ENCODE measurements at regions not wholly inside any gene's neighbourhood (a gene's known extent, or its start where the extent isn't known, plus 50 kb on each side); places are given as distances from the start of the nearest gene placed in this dataset.

DNA sequence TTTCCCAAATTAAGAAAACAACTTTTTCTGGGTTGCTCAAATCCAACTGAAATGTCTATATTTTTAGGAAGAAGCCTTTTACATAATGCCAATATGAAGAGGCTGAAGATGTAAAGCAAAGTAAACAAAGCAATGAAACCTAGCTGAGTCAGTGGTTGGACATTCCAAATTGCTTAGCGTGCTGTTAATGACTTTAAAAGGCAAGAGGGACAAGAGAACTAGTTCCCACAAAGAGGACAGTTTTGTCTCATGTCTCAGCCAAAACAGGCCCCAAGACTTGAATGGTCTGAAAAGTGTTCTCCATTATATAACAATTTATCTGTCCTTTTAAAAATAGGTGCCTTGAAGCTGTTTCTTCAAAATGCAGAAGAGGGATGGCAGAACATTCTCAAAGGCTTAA lies 407.0 kb downstream of the ENC1 start:
- peak overlapping the region; percentile 37 for H3K4me2 ChIP-seq (ENCODE audit: low read length)
- intact Hi-C loops (cut with micrococcal nuclease): no loop called here

DNA sequence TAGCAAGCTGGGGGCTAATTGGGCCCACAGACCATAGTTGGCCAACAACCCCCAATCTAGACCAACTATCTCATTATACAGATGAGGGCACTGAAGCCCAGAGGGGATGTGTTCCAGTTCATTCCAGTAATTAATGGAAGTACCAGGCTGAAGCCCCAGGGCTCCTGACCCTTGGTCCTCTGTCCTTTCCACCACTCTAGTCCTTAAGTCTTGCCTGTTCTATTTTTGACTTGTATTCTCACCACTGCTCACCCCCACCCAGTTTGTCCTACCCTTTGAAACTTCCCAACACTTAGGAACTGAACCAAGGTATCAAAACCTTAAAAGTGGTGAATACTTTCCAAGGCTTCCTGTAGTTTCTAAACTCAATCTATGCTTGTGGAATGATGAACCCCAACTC lies 407.4 kb downstream of the ENC1 start:
- ATAC-seq: no peak
- Histone ChIP-seq H3K4me1 (ENCODE audit: control insufficient read depth in 1 of 2, insufficient read depth in 2 of 2, low read length in 2 of 2) (peaks cover 0 to 28% of the 10 kb centered on the region in 2 experiments; a peak in 2 of 4 replicates), H3K9me3 (ENCODE audit: control insufficient read depth in 1 of 2, insufficient read depth in 1 of 2, low read depth in 1 of 2, low read length in 2 of 2) (no peaks in the 10 kb centered on the region), H2AFZ (ENCODE audit: low read depth, low read length, poor library complexity, severe bottlenecking) (peak overlapping the region; percentile 59), H3K27me3 (ENCODE audit: insufficient read depth, low read length) (no peaks in the 10 kb centered on the region), H4K20me1 (ENCODE audit: insufficient read depth) (no peaks in the 10 kb centered on the region), H3K4me2 (ENCODE audit: low read length) (peak overlapping the region; percentile 37), H3K27ac (ENCODE audit: low read depth, low read length) (no peak overlapping the region), H3K4me3 (replicated peaks in 1 of 2; ENCODE audit: low read depth in 1 of 2, low read length in 2 of 2) (no peak overlapping the region), H3K79me2 (ENCODE audit: insufficient read depth, low read length) (no peaks in the 10 kb centered on the region), H3K36me3 (ENCODE audit: control insufficient read depth in 1 of 2, insufficient read depth in 2 of 2, low read length in 2 of 2) (no peaks in the 10 kb centered on the region), H3K9ac (ENCODE audit: low read length) (no peak overlapping the region), H3K9me2 (ENCODE audit: insufficient read depth) (no peaks in the 10 kb centered on the region)
- ChIA-PET POLR2A (no interaction called here), CTCF (interaction anchor here (1.0 kb wide), 1 partner anchor 21 kb away, joined by 3 read pairs; no protein-coding TSS in a partner anchor), RAD21 (ENCODE audit: low non-redundant PET in 1 of 2, low total read pairs in 2 of 2, uncharacterized antibody in 2 of 2, unreplicated experiment in 2 of 2) (no interaction called here)
- BruUV-seq (replicated peaks): no TSS peak
- intact Hi-C loops (cut with micrococcal nuclease): no loop called here
- no peak for DNase-seq (ENCODE audit: low read depth, low spot score)
- TF ChIP-seq EZH2 (IDR thresholded peaks at IDR 0.05): no peak
- no peak for TF ChIP-seq YY1 (IDR thresholded peaks at IDR 0.05; ENCODE audit: extremely low read depth, insufficient replicate concordance, low read depth, low read length)
- TF ChIP-seq EGR1 (IDR thresholded peaks at IDR 0.05; ENCODE audit: low read depth): no peak
- TF ChIP-seq SP1 (IDR thresholded peaks at IDR 0.05; ENCODE audit: low read depth): no peak
- TF ChIP-seq, protein P1, sequence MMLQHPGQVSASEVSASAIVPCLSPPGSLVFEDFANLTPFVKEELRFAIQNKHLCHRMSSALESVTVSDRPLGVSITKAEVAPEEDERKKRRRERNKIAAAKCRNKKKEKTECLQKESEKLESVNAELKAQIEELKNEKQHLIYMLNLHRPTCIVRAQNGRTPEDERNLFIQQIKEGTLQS (IDR thresholded peaks at IDR 0.05): no peak
- no peak for TF ChIP-seq POLR2A (IDR thresholded peaks at IDR 0.05; ENCODE audit: borderline replicate concordance, extremely low read depth, insufficient read depth, insufficient read length)
- TF ChIP-seq POLR2AphosphoS5 (IDR thresholded peaks at IDR 0.05; ENCODE audit: low read depth, low read length): no peak
- no peak for TF ChIP-seq SIN3A (IDR thresholded peaks at IDR 0.05; ENCODE audit: low read depth)
- TF ChIP-seq, protein P2, sequence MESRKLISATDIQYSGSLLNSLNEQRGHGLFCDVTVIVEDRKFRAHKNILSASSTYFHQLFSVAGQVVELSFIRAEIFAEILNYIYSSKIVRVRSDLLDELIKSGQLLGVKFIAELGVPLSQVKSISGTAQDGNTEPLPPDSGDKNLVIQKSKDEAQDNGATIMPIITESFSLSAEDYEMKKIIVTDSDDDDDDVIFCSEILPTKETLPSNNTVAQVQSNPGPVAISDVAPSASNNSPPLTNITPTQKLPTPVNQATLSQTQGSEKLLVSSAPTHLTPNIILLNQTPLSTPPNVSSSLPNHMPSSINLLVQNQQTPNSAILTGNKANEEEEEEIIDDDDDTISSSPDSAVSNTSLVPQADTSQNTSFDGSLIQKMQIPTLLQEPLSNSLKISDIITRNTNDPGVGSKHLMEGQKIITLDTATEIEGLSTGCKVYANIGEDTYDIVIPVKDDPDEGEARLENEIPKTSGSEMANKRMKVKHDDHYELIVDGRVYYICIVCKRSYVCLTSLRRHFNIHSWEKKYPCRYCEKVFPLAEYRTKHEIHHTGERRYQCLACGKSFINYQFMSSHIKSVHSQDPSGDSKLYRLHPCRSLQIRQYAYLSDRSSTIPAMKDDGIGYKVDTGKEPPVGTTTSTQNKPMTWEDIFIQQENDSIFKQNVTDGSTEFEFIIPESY (IDR thresholded peaks at IDR 0.05; ENCODE audit: extremely low read depth, insufficient replicate concordance, low read length): no peak
- TF ChIP-seq TCF7L2 (IDR thresholded peaks at IDR 0.05; ENCODE audit: borderline replicate concordance, extremely low read depth, insufficient read depth, insufficient read length): no peak
- TF ChIP-seq SRF (IDR thresholded peaks at IDR 0.05; ENCODE audit: low read depth): no peak
- TF ChIP-seq, protein P3, sequence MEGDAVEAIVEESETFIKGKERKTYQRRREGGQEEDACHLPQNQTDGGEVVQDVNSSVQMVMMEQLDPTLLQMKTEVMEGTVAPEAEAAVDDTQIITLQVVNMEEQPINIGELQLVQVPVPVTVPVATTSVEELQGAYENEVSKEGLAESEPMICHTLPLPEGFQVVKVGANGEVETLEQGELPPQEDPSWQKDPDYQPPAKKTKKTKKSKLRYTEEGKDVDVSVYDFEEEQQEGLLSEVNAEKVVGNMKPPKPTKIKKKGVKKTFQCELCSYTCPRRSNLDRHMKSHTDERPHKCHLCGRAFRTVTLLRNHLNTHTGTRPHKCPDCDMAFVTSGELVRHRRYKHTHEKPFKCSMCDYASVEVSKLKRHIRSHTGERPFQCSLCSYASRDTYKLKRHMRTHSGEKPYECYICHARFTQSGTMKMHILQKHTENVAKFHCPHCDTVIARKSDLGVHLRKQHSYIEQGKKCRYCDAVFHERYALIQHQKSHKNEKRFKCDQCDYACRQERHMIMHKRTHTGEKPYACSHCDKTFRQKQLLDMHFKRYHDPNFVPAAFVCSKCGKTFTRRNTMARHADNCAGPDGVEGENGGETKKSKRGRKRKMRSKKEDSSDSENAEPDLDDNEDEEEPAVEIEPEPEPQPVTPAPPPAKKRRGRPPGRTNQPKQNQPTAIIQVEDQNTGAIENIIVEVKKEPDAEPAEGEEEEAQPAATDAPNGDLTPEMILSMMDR (IDR thresholded peaks at IDR 0.05 in 2 of 3, conservative IDR thresholded peaks at IDR 0.05 in 1 of 3; ENCODE audit: borderline replicate concordance in 1 of 3, insufficient read depth in 1 of 3, low read depth in 2 of 3, low read length in 2 of 3): no peak
- no peak for TF ChIP-seq CBX3 (IDR thresholded peaks at IDR 0.05; ENCODE audit: low read depth)

More for the DNA sequence above, 407.0 kb downstream of the ENC1 start:
- ChIA-PET CTCF (interaction anchor here (1.0 kb wide), 1 partner anchor 21 kb away, joined by 3 read pairs; no protein-coding TSS in a partner anchor), RAD21 (ENCODE audit: low non-redundant PET in 1 of 2, low total read pairs in 2 of 2, uncharacterized antibody in 2 of 2, unreplicated experiment in 2 of 2) (no interaction called here), POLR2A (no interaction called here)
- H3K27me3 ChIP-seq (ENCODE audit: insufficient read depth, low read length): no peaks in the 10 kb centered on the region
- H4K20me1 ChIP-seq (ENCODE audit: insufficient read depth): no peaks in the 10 kb centered on the region
- no peaks in the 10 kb centered on the region for H3K79me2 ChIP-seq (ENCODE audit: insufficient read depth, low read length)
- ATAC-seq (no peak), DNase-seq (ENCODE audit: low read depth, low spot score) (no peak)
- H3K4me3 ChIP-seq (replicated peaks in 1 of 2; ENCODE audit: low read depth in 1 of 2, low read length in 2 of 2): no peak overlapping the region
- H3K27ac ChIP-seq (ENCODE audit: low read depth, low read length): no peak overlapping the region
- no peaks in the 10 kb centered on the region for H3K9me3 ChIP-seq (ENCODE audit: control insufficient read depth in 1 of 2, insufficient read depth in 1 of 2, low read depth in 1 of 2, low read length in 2 of 2)
- no peaks in the 10 kb centered on the region for H3K36me3 ChIP-seq (ENCODE audit: control insufficient read depth in 1 of 2, insufficient read depth in 2 of 2, low read length in 2 of 2)
- no peaks in the 10 kb centered on the region for H3K9me2 ChIP-seq (ENCODE audit: insufficient read depth)
- H2AFZ ChIP-seq (ENCODE audit: low read depth, low read length, poor library complexity, severe bottlenecking): peak overlapping the region; percentile 59
- BruUV-seq (replicated peaks): no TSS peak
- H3K4me1 ChIP-seq (ENCODE audit: control insufficient read depth in 1 of 2, insufficient read depth in 2 of 2, low read length in 2 of 2): peaks cover 0 to 28% of the 10 kb centered on the region in 2 experiments; a peak in 2 of 4 replicates
- TF ChIP-seq JUND (IDR thresholded peaks at IDR 0.05) (0 out of 2 replicates have a peak, but pooled peaks have one; percentile 8), SRF (IDR thresholded peaks at IDR 0.05; ENCODE audit: low read depth) (no peak)
- H3K9ac ChIP-seq (ENCODE audit: low read length): no peak overlapping the region
